Neural cell (in vitro differentiated cells): ENCODE measurements at regions not wholly inside any gene's neighbourhood (a gene's known extent, or its start where the extent isn't known, plus 50 kb on each side); places are given as distances from the start of the nearest gene placed in this dataset.

Experiments
- H2AFZ ChIP-seq: fragments of 200-600, 300-800 bp; sonication (generic), shearing (Covaris generic); 2 replicates; pipeline ENCODE4 v1.6.0; 2014; ENCODE audit warnings: low read depth, mild to moderate bottlenecking, antibody characterized with exemption, low read length, moderate library complexity
- H3F3A ChIP-seq: fragments of 200-600 bp; shearing (Covaris generic); 2 replicates; pipeline ENCODE4 v1.6.1; 2016; ENCODE audit warnings: mild to moderate bottlenecking, moderate library complexity, mixed read lengths, antibody characterized with exemption, low read length; ENCODE audit not compliant: insufficient read depth, poor library complexity, severe bottlenecking
- H3K27ac ChIP-seq: fragments of 200-600, 300-800 bp; sonication (generic), shearing (Covaris generic); 2 replicates; pipeline ENCODE4 v1.5.1; 2014; ENCODE audit warnings: mild to moderate bottlenecking, low read length, moderate library complexity
- H3K27me3 ChIP-seq: fragments of 300-800, 200-600 bp; sonication (generic), shearing (Covaris generic); 2 replicates; pipeline ENCODE4 v1.6.0; 2014; ENCODE audit warnings: mild to moderate bottlenecking, low read depth, low read length, moderate library complexity; ENCODE audit not compliant: insufficient read depth
- H3K36me3 ChIP-seq: fragments of 300-800, 200-600 bp; sonication (generic), shearing (Covaris generic); 2 replicates; pipeline ENCODE4 v1.5.1; 2014; ENCODE audit warnings: mild to moderate bottlenecking, antibody characterized with exemption, low read length, moderate library complexity; ENCODE audit not compliant: insufficient read depth
- H3K4me2 ChIP-seq: fragments of 300-800, 200-600 bp; sonication (generic), shearing (Covaris generic); 2 replicates; pipeline ENCODE4 v1.6.0; 2014; ENCODE audit warnings: mild to moderate bottlenecking, low read length
- H3K4me3 ChIP-seq: fragments of 300-800, 200-600 bp; sonication (generic), shearing (Covaris generic); 2 replicates; pipeline ENCODE4 v1.5.1; 2014; ENCODE audit warnings: mild to moderate bottlenecking, low read length, moderate library complexity
- H3K79me2 ChIP-seq: fragments of 200-600 bp; shearing (Covaris generic); replicated peaks from 2 replicates; pipeline ENCODE4 v1.6.0; 2014; ENCODE audit warnings: mild to moderate bottlenecking, low read length, moderate library complexity; ENCODE audit not compliant: insufficient read depth
- H3K9ac ChIP-seq: fragments of 300-800, 200-600 bp; sonication (generic), shearing (Covaris generic); 2 replicates; pipeline ENCODE4 v1.6.1; 2016; ENCODE audit warnings: mild to moderate bottlenecking, low read length, mixed read lengths
- H3K9me2 ChIP-seq: fragments of 200-600 bp; shearing (Covaris generic); 2 replicates; pipeline ENCODE4 v1.6.1; 2016; ENCODE audit warnings: mild to moderate bottlenecking, low read length, mixed read lengths; ENCODE audit not compliant: insufficient read depth
- H3K9me3 ChIP-seq: fragments of 200-600, 300-800 bp; sonication (generic), shearing (Covaris generic); 2 replicates; pipeline ENCODE4 v1.6.1; 2016; ENCODE audit warnings: mild to moderate bottlenecking, mixed run types, low read length, moderate library complexity, mixed read lengths
- H4K20me1 ChIP-seq: fragments of 200-600 bp; shearing (Covaris generic); 2 replicates; pipeline ENCODE4 v1.6.1; 2016; ENCODE audit warnings: mild to moderate bottlenecking, mixed run types; ENCODE audit not compliant: insufficient read depth
- CTCF ChIP-seq: fragments of 450-650 bp; IDR thresholded peaks from 2 replicates; pipeline ENCODE4 v1.5.1; 2014; ENCODE audit warnings: antibody characterized with exemption, mild to moderate bottlenecking, moderate library complexity; ENCODE audit not compliant: poor library complexity, severe bottlenecking
- EP300 ChIP-seq: fragments of 450-650 bp; conservative IDR thresholded peaks from 2 replicates; pipeline ENCODE4 v1.6.1; 2014; ENCODE audit warnings: antibody characterized with exemption, mild to moderate bottlenecking, moderate library complexity; ENCODE audit not compliant: poor library complexity, severe bottlenecking
- EZH2 ChIP-seq: fragments of 200-600, 300-800 bp; shearing (Covaris generic), sonication (generic); IDR thresholded peaks from 2 replicates; pipeline ENCODE4 v1.6.1; 2014; ENCODE audit warnings: antibody characterized with exemption, low read length, borderline replicate concordance, mild to moderate bottlenecking; ENCODE audit not compliant: insufficient read depth, poor library complexity, severe bottlenecking
- MXI1 ChIP-seq: fragments of 450-650 bp; conservative IDR thresholded peaks from 2 replicates; pipeline ENCODE4 v1.6.1; 2014; ENCODE audit warnings: antibody characterized with exemption, mild to moderate bottlenecking; ENCODE audit not compliant: poor library complexity, severe bottlenecking
- POLR2AphosphoS5 ChIP-seq: IDR thresholded peaks from 2 replicates; pipeline ENCODE4 v1.6.1; 2012
- RAD21 ChIP-seq: fragments of 450-650 bp; conservative IDR thresholded peaks from 2 replicates; pipeline ENCODE4 v1.6.1; 2014; ENCODE audit warnings: antibody characterized with exemption, mild to moderate bottlenecking, moderate library complexity
- REST ChIP-seq: IDR thresholded peaks from 2 replicates; pipeline ENCODE4 v1.6.1; 2012; ENCODE audit warnings: borderline replicate concordance
- SMC3 ChIP-seq: fragments of 450-650 bp; conservative IDR thresholded peaks from 2 replicates; pipeline ENCODE4 v1.6.1; 2014; ENCODE audit warnings: antibody characterized with exemption, mild to moderate bottlenecking, moderate library complexity; ENCODE audit not compliant: poor library complexity
- TAF1 ChIP-seq: IDR thresholded peaks from 2 replicates; pipeline ENCODE4 v1.6.1; 2012; ENCODE audit warnings: low read depth

GRCh38 chr10:3890602-3891352, 105.8 kb upstream of the KLF6 start:
- H3K36me3 ChIP-seq, result no peaks in the 10 kb centered on the region
- H3K9ac ChIP-seq, result no peak overlapping the region
- no peaks in the 10 kb centered on the region for H3K9me3 ChIP-seq
- TF ChIP-seq SMC3, result no peak
- TF ChIP-seq RAD21, result no peak
- TF ChIP-seq CTCF, result no peak
- no peak for TF ChIP-seq REST
- no peak for TF ChIP-seq POLR2AphosphoS5
- no peak for TF ChIP-seq MXI1
- no peak for TF ChIP-seq EZH2
- no peak for TF ChIP-seq TAF1
- no peak for TF ChIP-seq EP300
- H3K79me2 ChIP-seq, result no peaks in the 10 kb centered on the region
- no peaks in the 10 kb centered on the region for H3K27me3 ChIP-seq
- H2AFZ ChIP-seq, result no peak overlapping the region
- no peaks in the 10 kb centered on the region for H3F3A ChIP-seq
- H3K4me3 ChIP-seq, result no peak overlapping the region
- no peak overlapping the region for H3K4me2 ChIP-seq
- no peak overlapping the region for H3K27ac ChIP-seq
- no peaks in the 10 kb centered on the region for H4K20me1 ChIP-seq
- no peaks in the 10 kb centered on the region for H3K9me2 ChIP-seq

GRCh38 chr10:3889961-3890522, 105.0 kb upstream of the KLF6 start:
- no peaks in the 10 kb centered on the region for H3K9me2 ChIP-seq
- no peak overlapping the region for H2AFZ ChIP-seq
- no peak overlapping the region for H3K4me3 ChIP-seq
- H3K27me3 ChIP-seq, result no peaks in the 10 kb centered on the region
- H3K4me2 ChIP-seq, result no peak overlapping the region
- H3K9me3 ChIP-seq, result no peaks in the 10 kb centered on the region
- no peak overlapping the region for H3K27ac ChIP-seq
- no peaks in the 10 kb centered on the region for H3K36me3 ChIP-seq
- no peak for TF ChIP-seq EZH2
- no peak overlapping the region for H3K9ac ChIP-seq
- H4K20me1 ChIP-seq, result no peaks in the 10 kb centered on the region
- H3F3A ChIP-seq, result no peaks in the 10 kb centered on the region
- H3K79me2 ChIP-seq, result no peaks in the 10 kb centered on the region
